ENCODE measurements at regions not wholly inside any gene's neighbourhood (a gene's known extent, or its start where the extent isn't known, plus 50 kb on each side); places are given as distances from the start of the nearest gene placed in this dataset.

GRCh38 chr10:118213436-118213835, 128.7 kb downstream of the FAM204A start:
- H2AFZ ChIP-seq (ENCODE audit: low read depth, low read length), result no peak overlapping the region
- H3K4me1 ChIP-seq (ENCODE audit: insufficient read depth, low read length), result peaks cover 2% of the 10 kb centered on the region
- no peak overlapping the region for H3K4me3 ChIP-seq (ENCODE audit: low read length)
- H3K9me3 ChIP-seq (ENCODE audit: low read length), result no peaks in the 10 kb centered on the region
- H3K27me3 ChIP-seq (ENCODE audit: insufficient read depth, low read length), result no peaks in the 10 kb centered on the region
- H3K36me3 ChIP-seq (ENCODE audit: insufficient read depth, low read length), result no peaks in the 10 kb centered on the region

GRCh38 chr10:118210276-118210675, 131.8 kb downstream of the FAM204A start:
- no peaks in the 10 kb centered on the region for H3K9me3 ChIP-seq (ENCODE audit: low read length)
- H3K27me3 ChIP-seq (ENCODE audit: insufficient read depth, low read length), result no peaks in the 10 kb centered on the region
- no peaks in the 10 kb centered on the region for H3K36me3 ChIP-seq (ENCODE audit: insufficient read depth, low read length)
- H2AFZ ChIP-seq (ENCODE audit: low read depth, low read length), result no peak overlapping the region
- H3K4me1 ChIP-seq (ENCODE audit: insufficient read depth, low read length), result no peaks in the 10 kb centered on the region
- no peak overlapping the region for H3K4me3 ChIP-seq (ENCODE audit: low read length)

- H2AFZ ChIP-seq (ENCODE audit: low read depth, low read length), result no peak overlapping the region
- no peaks in the 10 kb centered on the region for H3K36me3 ChIP-seq (ENCODE audit: insufficient read depth, low read length)
- H3K4me3 ChIP-seq (ENCODE audit: low read length), result no peak overlapping the region
- H3K4me1 ChIP-seq (ENCODE audit: insufficient read depth, low read length), result peaks cover 8% of the 10 kb centered on the region
- H3K27me3 ChIP-seq (ENCODE audit: insufficient read depth, low read length), result no peaks in the 10 kb centered on the region
- H3K9me3 ChIP-seq (ENCODE audit: low read length), result no peaks in the 10 kb centered on the region
Observed at GRCh38 chr10:118209215-118209614, 132.9 kb downstream of the FAM204A start.

GRCh38 chr10:118207470-118208007, 134.6 kb downstream of the FAM204A start:
- no peaks in the 10 kb centered on the region for H3K36me3 ChIP-seq (ENCODE audit: insufficient read depth, low read length)
- no peak overlapping the region for H3K4me3 ChIP-seq (ENCODE audit: low read length)
- no peak overlapping the region for H2AFZ ChIP-seq (ENCODE audit: low read depth, low read length)
- no peaks in the 10 kb centered on the region for H3K27me3 ChIP-seq (ENCODE audit: insufficient read depth, low read length)
- H3K9me3 ChIP-seq (ENCODE audit: low read length), result no peaks in the 10 kb centered on the region
- H3K4me1 ChIP-seq (ENCODE audit: insufficient read depth, low read length), result peaks cover 10% of the 10 kb centered on the region

GRCh38 chr10:118204292-118204943, 137.7 kb downstream of the FAM204A start:
- Histone ChIP-seq H3K36me3 (ENCODE audit: insufficient read depth, low read length) (no peaks in the 10 kb centered on the region), H3K9me3 (ENCODE audit: low read length) (no peaks in the 10 kb centered on the region), H3K4me1 (ENCODE audit: insufficient read depth, low read length) (peaks cover 10% of the 10 kb centered on the region), H2AFZ (ENCODE audit: low read depth, low read length) (no peak overlapping the region), H3K27me3 (ENCODE audit: insufficient read depth, low read length) (no peaks in the 10 kb centered on the region), H3K4me3 (ENCODE audit: low read length) (no peak overlapping the region)

DNA sequence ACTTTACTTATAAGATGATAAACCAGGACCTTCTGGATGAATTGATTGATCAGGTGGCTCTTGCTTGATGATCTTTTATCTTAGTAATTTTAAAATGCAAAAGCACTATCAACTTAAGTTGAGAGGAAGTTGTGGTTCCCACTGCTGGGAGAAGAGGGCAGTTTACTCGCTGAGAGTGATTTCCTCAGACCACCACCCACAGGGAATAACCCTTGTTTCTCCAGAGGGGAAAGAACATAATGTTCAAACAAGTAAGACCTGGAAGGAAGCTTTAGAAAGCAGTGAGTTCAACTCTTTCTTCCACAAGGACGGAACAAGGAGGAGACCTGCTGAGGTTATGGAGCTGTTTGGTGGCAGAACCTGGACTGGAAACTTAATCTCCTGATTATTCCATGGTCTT, 138.7 kb downstream of the FAM204A start:
- H3K4me1 ChIP-seq (ENCODE audit: insufficient read depth, low read length), result peaks cover 10% of the 10 kb centered on the region
- H3K9me3 ChIP-seq (ENCODE audit: low read length), result no peaks in the 10 kb centered on the region
- no peaks in the 10 kb centered on the region for H3K27me3 ChIP-seq (ENCODE audit: insufficient read depth, low read length)
- H3K4me3 ChIP-seq (ENCODE audit: low read length), result no peak overlapping the region
- H2AFZ ChIP-seq (ENCODE audit: low read depth, low read length), result no peak overlapping the region
- no peaks in the 10 kb centered on the region for H3K36me3 ChIP-seq (ENCODE audit: insufficient read depth, low read length)

DNA sequence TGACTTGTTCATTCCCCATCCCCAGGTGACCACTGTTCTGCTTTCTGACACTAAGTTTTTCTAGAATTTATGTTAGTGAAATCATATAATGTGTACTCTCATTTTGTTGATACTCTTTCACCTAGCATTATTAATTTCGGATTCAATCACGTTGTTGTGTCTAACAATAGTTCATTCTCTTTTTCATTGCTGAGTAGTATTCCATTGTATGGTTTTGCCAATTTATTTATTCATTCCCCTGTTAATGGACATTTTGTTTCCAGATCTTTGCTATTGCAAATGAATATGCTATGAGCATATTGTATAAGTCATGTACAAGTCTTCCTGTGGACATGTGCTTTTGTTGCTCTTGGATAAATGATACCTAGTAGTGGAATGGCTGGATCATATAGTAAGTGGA, 146.4 kb downstream of the FAM204A start:
- Histone ChIP-seq H3K36me3 (ENCODE audit: insufficient read depth, low read length) (no peaks in the 10 kb centered on the region), H3K4me1 (ENCODE audit: insufficient read depth, low read length) (no peaks in the 10 kb centered on the region), H3K9me3 (ENCODE audit: low read length) (no peaks in the 10 kb centered on the region), H3K4me3 (ENCODE audit: low read length) (no peak overlapping the region), H3K27me3 (ENCODE audit: insufficient read depth, low read length) (no peaks in the 10 kb centered on the region), H2AFZ (ENCODE audit: low read depth, low read length) (no peak overlapping the region)

DNA sequence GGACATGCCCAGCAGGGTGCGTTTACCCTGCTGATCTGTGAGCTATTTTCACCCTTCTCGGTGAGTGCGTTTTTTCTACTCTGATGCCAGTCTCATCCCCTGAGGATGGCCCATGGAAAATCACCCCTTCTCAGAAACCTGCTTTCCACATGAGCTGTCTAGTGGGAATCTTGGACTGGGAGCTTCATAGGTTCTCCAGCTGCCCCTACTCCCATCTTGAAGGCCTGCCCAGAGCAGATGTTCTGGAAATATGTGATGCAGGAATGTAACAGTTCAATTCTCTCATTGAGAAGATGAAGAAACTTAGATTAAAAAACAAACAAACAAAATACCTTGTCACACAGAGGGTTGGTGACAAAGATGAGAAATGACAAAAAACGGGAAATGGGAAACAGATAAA, 146.9 kb upstream of the RAB11FIP2 start:
- Histone ChIP-seq H3K27me3 (ENCODE audit: insufficient read depth, low read length) (no peaks in the 10 kb centered on the region), H3K36me3 (ENCODE audit: insufficient read depth, low read length) (no peaks in the 10 kb centered on the region), H3K4me1 (ENCODE audit: insufficient read depth, low read length) (no peaks in the 10 kb centered on the region), H3K4me3 (ENCODE audit: low read length) (no peak overlapping the region), H3K9me3 (ENCODE audit: low read length) (no peaks in the 10 kb centered on the region), H2AFZ (ENCODE audit: low read depth, low read length) (no peak overlapping the region)

DNA sequence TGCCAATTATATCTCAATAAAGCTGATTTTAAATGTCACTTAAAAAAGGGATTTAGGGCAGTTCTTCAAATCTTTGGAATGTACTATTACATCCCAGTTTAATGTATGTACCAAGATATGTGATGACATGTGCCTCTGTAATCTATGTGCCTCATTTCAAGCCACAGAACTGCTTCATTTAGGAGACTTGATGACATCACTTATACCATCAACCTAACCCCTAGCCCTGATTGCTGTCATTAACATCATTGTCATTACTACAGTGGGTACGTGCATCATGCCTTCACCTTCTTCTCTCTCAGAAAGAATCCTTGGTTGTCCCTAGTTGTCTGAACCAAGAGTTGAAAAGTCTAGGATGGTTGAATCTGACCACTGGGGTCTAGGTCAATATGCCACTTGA, 134.3 kb upstream of the RAB11FIP2 start:
- Histone ChIP-seq H3K27me3 (ENCODE audit: insufficient read depth, low read length) (no peaks in the 10 kb centered on the region), H3K36me3 (ENCODE audit: insufficient read depth, low read length) (no peaks in the 10 kb centered on the region), H3K4me3 (ENCODE audit: low read length) (no peak overlapping the region), H3K9me3 (ENCODE audit: low read length) (no peaks in the 10 kb centered on the region), H2AFZ (ENCODE audit: low read depth, low read length) (no peak overlapping the region), H3K4me1 (ENCODE audit: insufficient read depth, low read length) (no peaks in the 10 kb centered on the region)

GRCh38 chr10:118175148-118175547, 128.4 kb upstream of the RAB11FIP2 start:
- Histone ChIP-seq H3K36me3 (ENCODE audit: insufficient read depth, low read length) (no peaks in the 10 kb centered on the region), H3K4me1 (ENCODE audit: insufficient read depth, low read length) (no peaks in the 10 kb centered on the region), H2AFZ (ENCODE audit: low read depth, low read length) (no peak overlapping the region), H3K9me3 (ENCODE audit: low read length) (no peaks in the 10 kb centered on the region), H3K27me3 (ENCODE audit: insufficient read depth, low read length) (no peaks in the 10 kb centered on the region), H3K4me3 (ENCODE audit: low read length) (no peak overlapping the region)

DNA sequence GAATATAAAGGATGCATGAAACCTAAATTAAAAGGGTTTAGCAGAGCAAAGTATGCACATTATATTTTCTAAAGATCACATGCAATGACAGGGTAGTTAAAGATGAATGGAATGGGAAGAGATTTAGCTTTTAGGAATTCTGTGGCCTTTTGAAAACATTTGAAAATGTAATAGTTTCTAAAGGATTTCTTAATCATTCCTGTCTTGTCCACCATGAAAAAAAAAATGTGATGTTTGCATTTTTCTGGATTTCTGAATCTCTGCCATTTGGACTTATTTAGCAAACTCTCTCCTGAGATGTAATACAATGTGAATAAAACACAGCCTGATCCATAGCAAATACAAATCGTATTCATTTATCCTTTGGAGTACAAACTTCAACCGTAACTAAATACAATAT, 126.6 kb upstream of the RAB11FIP2 start:
- Histone ChIP-seq H3K4me1 (ENCODE audit: insufficient read depth, low read length) (no peaks in the 10 kb centered on the region), H3K4me3 (ENCODE audit: low read length) (no peak overlapping the region), H3K27me3 (ENCODE audit: insufficient read depth, low read length) (no peaks in the 10 kb centered on the region), H3K36me3 (ENCODE audit: insufficient read depth, low read length) (no peaks in the 10 kb centered on the region), H3K9me3 (ENCODE audit: low read length) (no peaks in the 10 kb centered on the region), H2AFZ (ENCODE audit: low read depth, low read length) (no peak overlapping the region)

GRCh38 chr10:118171861-118172260, 125.1 kb upstream of the RAB11FIP2 start:
- Histone ChIP-seq H3K4me3 (ENCODE audit: low read length) (no peak overlapping the region), H3K27me3 (ENCODE audit: insufficient read depth, low read length) (no peaks in the 10 kb centered on the region), H2AFZ (ENCODE audit: low read depth, low read length) (no peak overlapping the region), H3K9me3 (ENCODE audit: low read length) (no peaks in the 10 kb centered on the region), H3K36me3 (ENCODE audit: insufficient read depth, low read length) (no peaks in the 10 kb centered on the region), H3K4me1 (ENCODE audit: insufficient read depth, low read length) (no peaks in the 10 kb centered on the region)

- Histone ChIP-seq H3K9me3 (ENCODE audit: low read length) (no peaks in the 10 kb centered on the region), H2AFZ (ENCODE audit: low read depth, low read length) (no peak overlapping the region), H3K4me3 (ENCODE audit: low read length) (no peak overlapping the region), H3K4me1 (ENCODE audit: insufficient read depth, low read length) (no peaks in the 10 kb centered on the region), H3K27me3 (ENCODE audit: insufficient read depth, low read length) (no peaks in the 10 kb centered on the region), H3K36me3 (ENCODE audit: insufficient read depth, low read length) (no peaks in the 10 kb centered on the region)
Observed at GRCh38 chr10:118167056-118167700, 120.4 kb upstream of the RAB11FIP2 start.
